Activated naive CD4-positive, alpha-beta T cell treated with anti-CD3 and anti-CD28 coated beads, Interleukin-2, amount 10 ng/mL, durations not matched to agents 7 days and 5 days (primary cell): ENCODE measurements at regions not wholly inside any gene's neighbourhood (a gene's known extent, or its start where the extent isn't known, plus 50 kb on each side); places are given as distances from the start of the nearest gene placed in this dataset.
"Not testable (repeated sequence)": the region's sequence is repeated elsewhere in the genome, so short reads cannot be mapped to it uniquely, and the experiment has no call there.

Experiments
- CTCF ChIA-PET: fragments of 350-600 bp; sonication (Branson Sonifier 250); formaldehyde crosslinking; loops from one replicate; lab custom pipeline; 2021; ENCODE audit warnings: antibody characterized with exemption; lab: Charles Lee
- DNase-seq: peaks from one replicate; pipeline ENCODE4 v3.0.0-alpha.2; 2020
- H3K27ac Mint-ChIP-seq: one replicate; pipeline ENCODE4 v1.8.0; 2021; ENCODE audit warnings: mild to moderate bottlenecking, moderate library complexity, mixed read lengths
- H3K27me3 Mint-ChIP-seq: one replicate; pipeline ENCODE4 v1.8.0; 2021; ENCODE audit warnings: mild to moderate bottlenecking, mixed read lengths
- H3K36me3 Mint-ChIP-seq: one replicate; pipeline ENCODE4 v1.8.0; 2021; ENCODE audit warnings: mixed read lengths
- H3K4me1 Mint-ChIP-seq: one replicate; pipeline ENCODE4 v1.8.0; 2021; ENCODE audit warnings: mixed read lengths
- H3K4me3 Mint-ChIP-seq: one replicate; pipeline ENCODE4 v1.8.0; 2021; ENCODE audit warnings: mild to moderate bottlenecking, moderate library complexity, mixed read lengths
- H3K9me3 Mint-ChIP-seq: one replicate; pipeline ENCODE4 v1.8.0; 2021; ENCODE audit warnings: mixed read lengths

DNA sequence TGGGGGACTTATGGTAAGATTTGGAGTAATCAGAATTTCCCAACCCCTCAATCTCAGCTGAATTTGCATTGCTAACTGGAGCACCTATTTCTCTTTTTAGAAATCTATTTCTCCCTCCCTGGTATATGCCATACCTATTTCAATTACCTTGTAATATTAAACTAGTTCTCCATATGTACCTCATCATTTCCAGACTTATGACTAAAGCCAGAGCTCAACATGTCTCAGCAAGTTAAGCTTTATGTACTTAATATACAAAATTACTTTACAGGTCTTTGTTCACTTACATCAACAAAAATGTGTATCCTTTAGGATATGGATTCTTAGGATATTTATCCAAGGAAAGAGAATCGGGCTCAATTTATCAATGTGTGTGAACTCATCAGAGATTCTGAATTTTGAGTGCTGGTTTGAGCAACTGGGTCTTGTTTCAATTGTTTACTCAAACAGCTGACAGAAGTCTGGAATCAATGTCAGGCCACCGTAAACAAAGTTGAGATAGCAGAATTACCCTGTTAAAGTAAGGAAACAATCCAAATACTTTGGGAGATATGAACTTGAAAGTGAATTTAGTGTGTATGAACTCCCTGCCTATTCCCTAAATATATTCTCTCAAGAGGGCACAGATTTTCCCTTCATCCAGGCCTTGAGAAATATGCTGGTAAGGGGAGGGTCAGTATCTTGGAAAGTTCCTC, 199.6 kb downstream of the VEGFC start:
- Mint-ChIP-seq H3K36me3 (no peaks in the 10 kb centered on the region), H3K9me3 (peaks cover 4% of the 10 kb centered on the region), H3K4me1 (no peaks in the 10 kb centered on the region), H3K4me3 (no peak overlapping the region), H3K27ac (no peak overlapping the region), H3K27me3 (no peaks in the 10 kb centered on the region)
- DNase-seq: no peak
- CTCF ChIA-PET: interaction anchor here (0.9 kb wide), 1 partner anchor 10 kb away, joined by 4 read pairs; no protein-coding TSS in a partner anchor

DNA sequence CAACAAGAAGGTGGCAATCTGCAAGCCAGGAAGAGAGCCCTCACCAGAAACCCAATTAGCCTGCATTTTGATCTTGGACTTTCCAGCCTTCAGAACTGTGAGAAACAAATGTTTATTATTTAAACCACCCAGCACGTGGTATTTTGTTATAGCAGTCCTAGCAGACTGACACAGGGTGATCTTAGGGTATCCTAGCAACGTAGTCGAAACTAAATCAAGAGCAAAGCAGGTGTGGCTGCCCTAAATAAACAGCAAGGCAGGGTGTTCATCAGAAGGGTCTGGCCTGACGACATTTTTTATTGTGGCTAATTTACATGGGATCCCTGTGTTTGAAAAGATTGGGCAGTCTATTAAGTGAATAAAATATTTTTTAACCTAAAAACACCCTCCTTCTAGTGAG, 198.8 kb downstream of the VEGFC start:
- CTCF ChIA-PET: no interaction called here
- no peak for DNase-seq
- Mint-ChIP-seq H3K36me3 (no peaks in the 10 kb centered on the region), H3K9me3 (peaks cover 4% of the 10 kb centered on the region), H3K4me3 (no peak overlapping the region), H3K4me1 (no peaks in the 10 kb centered on the region), H3K27me3 (no peaks in the 10 kb centered on the region), H3K27ac (no peak overlapping the region)

DNA sequence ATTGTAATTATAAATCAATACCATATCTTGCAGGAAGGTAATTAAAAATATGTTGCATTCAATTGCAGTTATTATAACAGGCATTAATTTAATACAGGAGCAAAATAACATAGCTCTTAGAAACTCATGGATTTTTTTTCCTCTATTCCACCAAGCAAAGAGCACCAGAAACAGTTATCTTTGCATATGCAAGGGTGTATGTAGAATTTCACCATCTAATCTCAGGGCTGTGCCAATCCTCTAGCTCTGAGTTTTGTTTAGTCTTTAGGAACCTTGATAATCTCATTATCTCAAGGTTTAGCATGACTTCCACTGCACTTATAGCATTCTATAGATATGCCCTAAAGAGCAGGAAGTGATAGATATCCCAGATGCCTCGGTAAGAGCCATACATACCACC, 197.5 kb downstream of the VEGFC start:
- no peaks in the 10 kb centered on the region for H3K4me1 Mint-ChIP-seq
- DNase-seq: no peak
- peaks cover 4% of the 10 kb centered on the region for H3K9me3 Mint-ChIP-seq
- CTCF ChIA-PET: no interaction called here
- no peak overlapping the region for H3K27ac Mint-ChIP-seq
- H3K36me3 Mint-ChIP-seq: no peaks in the 10 kb centered on the region
- no peak overlapping the region for H3K4me3 Mint-ChIP-seq
- H3K27me3 Mint-ChIP-seq: no peaks in the 10 kb centered on the region

DNA sequence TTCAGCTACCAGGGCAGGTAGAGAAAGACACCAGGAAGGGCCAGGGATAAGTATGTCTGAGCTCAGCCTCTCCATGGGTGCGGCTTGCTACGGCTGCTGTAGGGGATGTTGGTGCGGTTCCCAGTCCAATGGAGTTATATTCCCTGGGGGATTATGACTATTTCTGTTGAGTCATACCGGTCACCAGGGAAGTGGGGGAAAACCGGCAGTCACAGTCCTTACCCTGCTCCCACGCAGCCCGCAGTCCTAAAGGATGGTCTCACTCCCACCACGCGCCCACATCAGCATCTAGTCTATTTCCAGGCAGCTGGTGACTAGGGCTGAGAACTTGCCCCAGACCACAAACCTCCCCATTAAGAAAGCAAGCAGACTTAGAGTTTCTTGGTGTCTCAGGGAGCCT, 191.6 kb downstream of the VEGFC start:
- Mint-ChIP-seq H3K4me1 (no peaks in the 10 kb centered on the region), H3K27me3 (no peaks in the 10 kb centered on the region), H3K9me3 (no peaks in the 10 kb centered on the region), H3K27ac (no peak overlapping the region), H3K36me3 (no peaks in the 10 kb centered on the region), H3K4me3 (no peak overlapping the region)
- no peak for DNase-seq
- CTCF ChIA-PET: no interaction called here

DNA sequence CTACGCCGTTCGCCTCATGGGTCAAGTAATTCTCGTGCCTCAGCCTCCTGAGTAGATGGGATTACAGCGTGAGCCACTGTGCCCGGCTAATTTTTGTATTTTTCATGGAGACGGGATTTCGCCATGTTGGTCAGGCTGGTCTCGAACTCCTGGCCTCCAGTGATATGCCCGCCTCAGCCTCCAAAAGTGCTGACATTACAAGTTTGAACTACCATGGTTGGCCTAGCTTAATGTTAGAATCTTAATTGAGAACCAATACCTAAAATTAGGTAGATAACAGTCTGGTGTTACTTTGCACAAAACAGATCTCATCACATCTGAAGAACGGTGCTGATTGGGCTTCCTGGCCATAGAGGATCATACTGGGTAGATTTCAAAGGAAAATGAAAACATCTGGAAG, 184.9 kb downstream of the VEGFC start:
- CTCF ChIA-PET: no interaction called here
- Mint-ChIP-seq H3K27me3 (no peaks in the 10 kb centered on the region), H3K27ac (no peak overlapping the region), H3K9me3 (peaks cover 2% of the 10 kb centered on the region), H3K4me3 (no peak overlapping the region), H3K4me1 (no peaks in the 10 kb centered on the region), H3K36me3 (no peaks in the 10 kb centered on the region)
- no peak for DNase-seq

DNA sequence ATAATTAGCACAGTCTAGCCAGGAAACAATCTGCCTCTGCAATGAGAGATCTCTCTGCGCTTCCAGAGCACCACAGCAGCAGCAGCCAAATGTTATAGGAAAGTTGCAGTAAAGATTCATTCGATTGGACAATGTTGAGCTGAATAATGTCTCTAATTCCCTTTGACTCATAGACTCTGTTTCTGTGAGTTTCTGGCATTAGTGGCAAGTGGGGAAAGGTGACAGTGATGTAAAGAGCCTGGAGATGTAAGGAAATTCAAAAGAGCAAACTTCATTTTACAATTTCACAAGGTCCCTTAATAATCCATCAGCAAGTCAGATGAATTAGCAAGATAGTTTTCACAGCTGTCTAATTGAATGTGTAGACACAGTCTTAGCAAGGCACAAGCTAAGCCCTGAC, 184.4 kb downstream of the VEGFC start:
- CTCF ChIA-PET: no interaction called here
- Mint-ChIP-seq H3K27ac (no peak overlapping the region), H3K36me3 (no peaks in the 10 kb centered on the region), H3K4me1 (no peaks in the 10 kb centered on the region), H3K27me3 (no peaks in the 10 kb centered on the region), H3K4me3 (no peak overlapping the region), H3K9me3 (peaks cover 2% of the 10 kb centered on the region)
- DNase-seq: no peak

DNA sequence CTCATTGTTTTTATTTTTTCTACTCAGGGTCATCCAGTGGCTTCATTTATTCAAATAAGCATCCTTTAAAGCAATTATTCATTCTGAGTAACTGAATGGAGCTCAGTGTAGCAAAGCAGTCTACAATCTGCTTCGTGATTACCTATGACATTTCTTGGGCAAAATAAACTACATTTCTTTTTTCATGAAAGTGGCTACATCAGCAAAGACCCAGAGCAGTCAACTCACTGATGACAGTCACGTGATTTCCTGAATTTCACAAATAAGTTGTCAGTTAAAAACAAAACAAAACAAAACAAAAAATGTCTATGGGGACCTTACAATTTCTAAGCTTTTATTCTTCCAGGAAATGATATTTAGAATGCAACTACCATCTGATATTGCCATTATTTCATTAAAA, 182.1 kb downstream of the VEGFC start:
- Mint-ChIP-seq H3K9me3 (peaks cover 2% of the 10 kb centered on the region), H3K27me3 (no peaks in the 10 kb centered on the region), H3K36me3 (no peaks in the 10 kb centered on the region), H3K4me3 (no peak overlapping the region), H3K4me1 (no peaks in the 10 kb centered on the region), H3K27ac (no peak overlapping the region)
- no peak for DNase-seq
- CTCF ChIA-PET: no interaction called here

DNA sequence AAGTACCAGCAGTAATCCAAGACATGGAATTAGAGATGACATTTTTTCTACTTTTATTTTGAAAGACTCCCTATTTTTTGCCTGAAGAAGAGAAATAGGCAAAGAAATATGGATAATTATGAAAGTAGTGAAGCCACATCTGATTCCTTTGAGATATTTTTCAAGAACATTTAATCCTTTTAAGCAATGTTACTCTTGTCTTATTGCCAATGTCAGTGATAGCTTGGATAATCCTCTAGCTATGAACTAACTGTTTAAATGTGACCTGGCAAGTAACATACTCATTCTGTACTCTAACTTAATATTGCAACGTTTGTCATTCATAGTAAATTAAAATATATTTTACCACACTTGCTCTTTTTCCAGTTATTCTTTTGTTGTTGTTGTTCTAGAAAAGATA, 181.3 kb downstream of the VEGFC start:
- H3K9me3 Mint-ChIP-seq: peaks cover 2% of the 10 kb centered on the region
- H3K27me3 Mint-ChIP-seq: no peaks in the 10 kb centered on the region
- CTCF ChIA-PET: no interaction called here
- H3K36me3 Mint-ChIP-seq: no peaks in the 10 kb centered on the region
- DNase-seq: no peak
- no peak overlapping the region for H3K4me3 Mint-ChIP-seq
- no peak overlapping the region for H3K27ac Mint-ChIP-seq
- no peaks in the 10 kb centered on the region for H3K4me1 Mint-ChIP-seq

DNA sequence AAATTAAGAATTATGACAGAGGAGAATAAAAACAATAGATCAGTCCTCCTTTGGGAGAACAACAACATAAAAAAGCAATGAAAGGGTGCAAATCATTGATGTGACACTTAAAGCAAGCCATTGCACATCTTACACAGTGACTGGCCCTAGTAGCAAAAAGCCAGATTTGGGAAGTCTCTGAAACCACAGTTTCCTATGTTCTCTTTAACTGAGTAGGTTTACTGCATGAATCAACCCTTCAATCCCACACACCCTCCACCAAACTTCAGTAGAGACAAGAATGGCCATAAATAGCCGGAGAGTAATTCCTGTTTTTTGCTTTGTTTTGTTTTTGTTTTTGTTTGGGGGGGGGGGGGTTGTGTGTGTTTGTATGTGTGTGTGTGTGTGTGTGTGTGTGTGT, 180.8 kb downstream of the VEGFC start:
- Mint-ChIP-seq H3K4me3 (no peak overlapping the region), H3K9me3 (peaks cover 2% of the 10 kb centered on the region), H3K27ac (no peak overlapping the region), H3K36me3 (no peaks in the 10 kb centered on the region), H3K27me3 (no peaks in the 10 kb centered on the region), H3K4me1 (no peaks in the 10 kb centered on the region)
- DNase-seq: no peak
- CTCF ChIA-PET: no interaction called here

DNA sequence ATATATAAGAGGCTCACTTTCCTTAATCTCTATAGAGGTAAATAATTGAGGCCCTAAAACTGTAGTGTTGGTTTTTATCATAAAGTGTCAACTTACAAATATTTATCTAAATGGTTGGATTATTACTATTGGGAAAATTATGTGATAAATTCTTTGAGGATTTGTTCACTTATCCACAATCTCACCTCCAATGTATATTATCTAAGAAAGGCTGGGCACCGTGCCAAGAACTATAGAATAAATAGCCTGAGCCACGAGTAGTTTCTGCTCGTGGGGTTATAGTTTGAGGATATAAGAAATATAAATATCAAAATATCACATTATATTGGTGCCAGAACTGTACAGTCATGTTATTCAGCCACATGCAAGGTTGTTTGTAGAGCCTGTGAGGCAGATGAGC, 177.9 kb downstream of the VEGFC start:
- Mint-ChIP-seq H3K36me3 (no peaks in the 10 kb centered on the region), H3K9me3 (no peaks in the 10 kb centered on the region), H3K27me3 (no peaks in the 10 kb centered on the region), H3K4me3 (no peak overlapping the region), H3K27ac (no peak overlapping the region), H3K4me1 (no peaks in the 10 kb centered on the region)
- CTCF ChIA-PET: no interaction called here
- no peak for DNase-seq

DNA sequence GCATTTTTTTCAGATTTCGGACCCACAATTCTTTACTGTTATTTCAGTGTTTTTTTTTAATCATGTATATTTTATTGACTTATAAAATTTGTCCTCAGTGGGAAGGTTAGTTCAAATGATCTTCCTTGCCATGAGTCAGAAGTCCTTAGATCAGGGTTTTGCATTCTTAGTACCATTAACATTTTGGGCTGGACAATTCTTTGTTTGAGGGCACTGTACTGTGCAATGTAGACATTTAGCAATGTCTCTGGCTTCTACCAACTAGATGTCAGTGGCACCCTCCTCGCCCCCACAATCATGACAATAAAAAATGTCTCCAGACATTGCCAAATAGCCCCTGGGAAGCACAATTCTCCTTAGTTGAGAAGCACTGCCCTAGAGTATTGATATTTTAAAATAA, 176.6 kb downstream of the VEGFC start:
- no peaks in the 10 kb centered on the region for H3K36me3 Mint-ChIP-seq
- no peak overlapping the region for H3K4me3 Mint-ChIP-seq
- H3K4me1 Mint-ChIP-seq: no peaks in the 10 kb centered on the region
- no peak overlapping the region for H3K27ac Mint-ChIP-seq
- H3K27me3 Mint-ChIP-seq: no peaks in the 10 kb centered on the region
- CTCF ChIA-PET: no interaction called here
- no peaks in the 10 kb centered on the region for H3K9me3 Mint-ChIP-seq
- DNase-seq: no peak

DNA sequence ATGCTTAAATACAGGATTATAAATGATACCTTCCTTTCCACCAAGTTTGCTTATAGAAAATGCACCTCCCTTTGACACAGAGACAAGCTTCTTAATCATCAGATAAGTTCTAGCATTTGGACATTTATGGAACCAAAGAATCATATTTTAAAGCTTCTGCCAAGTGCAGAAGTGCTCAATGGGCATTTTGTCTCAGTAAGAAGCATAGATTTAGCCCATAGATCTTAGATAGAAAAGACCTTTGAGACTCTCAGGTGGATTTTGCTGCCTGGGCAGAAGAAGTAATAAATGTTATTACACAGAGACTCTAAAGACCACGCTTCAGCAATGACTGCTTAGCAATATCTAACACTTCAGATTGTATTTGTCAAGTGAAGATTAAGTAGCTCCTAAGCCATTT, 174.6 kb downstream of the VEGFC start:
- H3K4me1 Mint-ChIP-seq: no peaks in the 10 kb centered on the region
- no peaks in the 10 kb centered on the region for H3K9me3 Mint-ChIP-seq
- no peaks in the 10 kb centered on the region for H3K36me3 Mint-ChIP-seq
- DNase-seq: no peak
- no peak overlapping the region for H3K4me3 Mint-ChIP-seq
- H3K27me3 Mint-ChIP-seq: no peaks in the 10 kb centered on the region
- CTCF ChIA-PET: no interaction called here
- H3K27ac Mint-ChIP-seq: no peak overlapping the region

DNA sequence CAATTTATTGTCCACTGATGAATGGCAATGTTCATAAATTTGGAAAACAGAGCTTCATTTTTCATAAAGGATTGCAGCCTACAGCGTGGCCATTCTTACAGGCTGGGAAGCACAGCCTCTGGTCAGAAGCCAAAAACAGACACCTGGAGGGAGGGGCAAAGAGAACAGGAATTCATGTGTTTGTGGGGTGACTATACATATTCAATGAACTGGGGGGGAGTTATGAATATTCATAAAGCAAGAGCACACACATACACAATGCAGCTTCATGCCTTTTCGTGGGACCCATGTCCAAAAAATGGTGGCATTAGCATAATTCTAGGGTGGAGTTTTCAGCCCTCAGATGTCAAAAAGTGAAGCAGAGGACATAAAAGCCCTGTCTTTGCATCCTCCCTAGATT, 173.3 kb downstream of the VEGFC start:
- H3K9me3 Mint-ChIP-seq: peaks cover 2% of the 10 kb centered on the region
- H3K4me1 Mint-ChIP-seq: no peaks in the 10 kb centered on the region
- H3K36me3 Mint-ChIP-seq: no peaks in the 10 kb centered on the region
- no peak overlapping the region for H3K4me3 Mint-ChIP-seq
- no peak for DNase-seq
- no peaks in the 10 kb centered on the region for H3K27me3 Mint-ChIP-seq
- H3K27ac Mint-ChIP-seq: no peak overlapping the region
- CTCF ChIA-PET: no interaction called here

DNA sequence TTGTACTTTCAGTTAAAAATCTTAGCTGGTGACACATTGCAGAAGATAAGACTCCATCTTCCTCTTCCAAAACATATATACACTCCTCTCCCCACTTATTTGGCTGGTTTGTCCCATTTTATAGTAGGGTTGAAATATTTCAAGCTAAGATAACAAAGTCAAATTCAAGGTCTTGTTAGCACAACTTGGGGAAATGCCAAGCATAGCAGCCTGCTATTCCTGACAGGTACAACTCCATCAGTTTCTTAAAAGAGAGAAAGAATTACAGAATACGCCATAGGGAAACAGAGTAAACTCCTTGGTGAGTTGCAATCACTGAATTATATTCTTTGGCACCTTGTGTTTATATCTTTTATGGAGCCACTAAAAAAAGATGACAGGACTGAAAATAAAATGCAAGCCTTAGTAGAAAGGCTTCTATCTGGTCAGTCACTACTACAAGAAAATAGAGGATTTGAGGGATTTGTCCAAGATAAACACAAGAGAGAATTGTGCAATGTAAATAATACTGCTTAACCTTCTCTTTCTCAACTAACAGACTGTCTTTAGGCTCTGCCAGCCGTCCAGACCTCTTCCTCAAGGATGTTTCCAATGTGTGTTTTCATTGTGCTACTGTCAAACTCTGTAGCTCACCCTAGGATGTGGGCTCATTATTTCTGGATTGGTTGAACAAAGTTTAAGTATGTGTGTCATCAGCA, 170.3 kb downstream of the VEGFC start:
- Mint-ChIP-seq H3K4me3 (no peak overlapping the region), H3K4me1 (no peaks in the 10 kb centered on the region), H3K27ac (no peak overlapping the region), H3K9me3 (peaks cover 6% of the 10 kb centered on the region), H3K36me3 (no peaks in the 10 kb centered on the region), H3K27me3 (no peaks in the 10 kb centered on the region)
- no peak for DNase-seq
- CTCF ChIA-PET: no interaction called here

DNA sequence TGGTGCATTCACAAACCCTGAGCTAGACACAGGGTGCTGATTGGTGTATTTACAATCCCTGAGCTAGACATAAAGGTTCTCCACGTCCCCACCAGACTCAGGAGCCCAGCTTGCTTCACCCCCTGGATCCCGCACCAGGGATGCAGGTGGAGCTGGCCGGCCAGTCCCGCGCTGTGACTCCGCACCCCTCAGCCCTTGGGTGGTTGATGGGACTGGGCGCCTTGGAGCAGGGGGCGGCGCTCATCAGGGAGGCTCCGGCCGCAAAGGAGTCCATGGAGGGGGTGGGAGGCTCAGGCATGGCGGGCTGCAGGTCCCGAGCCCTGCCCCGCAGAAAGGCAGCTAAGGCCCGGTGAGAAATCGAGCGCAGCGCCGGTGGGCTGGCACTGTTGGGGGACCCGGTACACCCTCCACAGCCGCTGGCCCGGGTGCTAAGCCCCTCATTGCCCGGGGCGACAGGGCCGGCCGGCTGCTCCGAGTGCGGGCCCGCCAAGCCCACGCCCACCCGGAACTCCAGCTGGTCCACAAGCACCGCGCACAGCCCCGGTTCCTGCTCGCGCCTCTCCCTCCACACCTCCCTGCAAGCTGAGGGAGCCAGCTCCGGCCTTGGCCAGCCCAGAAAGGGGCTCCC, 167.6 kb downstream of the VEGFC start:
- H3K4me3 Mint-ChIP-seq, CTCF ChIA-PET: not testable (repeated sequence)

More for the DNA sequence above, 167.6 kb downstream of the VEGFC start:
- H3K36me3 Mint-ChIP-seq, H3K4me1 Mint-ChIP-seq, H3K9me3 Mint-ChIP-seq, DNase-seq, H3K27me3 Mint-ChIP-seq, H3K27ac Mint-ChIP-seq: not testable (repeated sequence)
